ENCODE measurements at regions not wholly inside any gene's neighbourhood (a gene's known extent, or its start where the extent isn't known, plus 50 kb on each side); places are given as distances from the start of the nearest gene placed in this dataset.
"Not testable (repeated sequence)": the region's sequence is repeated elsewhere in the genome, so short reads cannot be mapped to it uniquely, and the experiment has no call there.

DNA sequence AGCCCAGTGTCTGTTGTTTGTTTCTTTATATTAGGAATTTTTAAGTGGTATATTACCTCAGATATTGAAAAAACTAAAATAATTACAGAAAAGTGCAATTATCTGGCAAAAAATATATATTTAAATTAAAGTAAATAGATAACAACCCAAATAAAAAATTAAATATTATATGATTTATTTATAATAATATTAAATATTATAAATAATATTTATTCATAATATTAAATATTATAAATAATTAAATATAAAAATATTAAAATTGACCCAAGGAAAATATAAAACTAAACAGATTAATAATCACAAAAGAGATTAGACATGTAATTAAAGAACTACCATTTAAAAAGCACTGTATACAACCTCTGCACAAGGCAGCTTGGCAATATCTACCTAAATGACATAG is 331.9 kb upstream of the POGK start:
- DNase-seq = no peak

DNA sequence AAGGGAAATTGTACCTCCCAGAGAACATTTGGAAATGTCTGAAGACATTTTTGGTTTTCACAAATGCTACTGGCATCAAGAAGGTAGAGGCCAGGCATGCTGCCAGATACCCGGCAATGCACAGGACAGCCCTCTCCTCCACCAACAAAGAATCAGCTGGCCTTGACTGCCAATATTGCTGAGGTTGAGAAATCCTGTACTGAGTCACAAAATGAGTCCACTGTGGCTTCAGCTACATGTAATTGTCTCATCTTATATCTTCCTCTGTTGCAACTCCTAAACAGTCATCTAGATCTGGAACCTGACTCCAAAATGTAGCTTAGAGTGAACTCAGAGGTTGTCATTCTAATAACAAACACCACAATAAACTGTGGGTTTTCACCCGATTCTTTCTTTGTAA is 327.5 kb upstream of the POGK start:
- no peak for DNase-seq

DNA sequence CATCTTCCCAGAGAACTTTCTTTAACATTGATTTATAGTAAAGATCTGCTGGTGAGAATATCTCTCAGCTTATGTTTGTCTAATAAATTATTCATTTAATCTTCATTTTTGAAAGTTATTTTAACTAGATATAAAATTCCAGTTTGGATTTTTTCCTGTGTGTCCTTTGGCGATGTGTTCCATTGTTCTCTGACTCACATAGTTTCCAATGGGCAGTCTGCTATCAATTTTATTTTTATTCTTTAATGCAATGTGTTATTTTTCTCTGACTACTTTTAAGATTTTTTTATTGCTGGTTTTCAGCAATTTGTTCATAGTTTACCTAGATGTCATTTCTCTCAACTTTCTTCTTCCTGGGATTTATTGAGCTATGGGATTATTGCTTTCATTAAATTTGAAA is 325.2 kb upstream of the POGK start:
- no peak for DNase-seq

DNA sequence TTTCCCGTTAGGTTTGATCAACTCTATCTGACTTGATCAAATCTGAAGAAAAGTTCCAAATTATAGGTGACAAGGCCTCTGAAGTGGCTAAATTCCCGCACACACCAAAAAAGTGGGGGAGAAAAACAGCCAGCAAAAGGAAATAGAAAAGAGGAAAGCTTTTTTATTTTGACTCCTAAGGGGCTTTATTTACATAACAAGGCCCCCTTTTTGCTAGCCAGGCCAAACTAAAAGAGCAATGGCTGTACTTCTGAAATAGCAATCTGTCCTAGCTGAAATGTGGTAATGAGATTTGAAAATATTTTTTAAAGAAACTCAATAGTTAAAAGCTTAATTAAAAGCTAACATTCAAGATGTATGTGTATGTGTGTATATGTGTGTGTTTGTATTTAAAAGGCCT is 311.5 kb upstream of the POGK start:
- DNase-seq = no peak

DNA sequence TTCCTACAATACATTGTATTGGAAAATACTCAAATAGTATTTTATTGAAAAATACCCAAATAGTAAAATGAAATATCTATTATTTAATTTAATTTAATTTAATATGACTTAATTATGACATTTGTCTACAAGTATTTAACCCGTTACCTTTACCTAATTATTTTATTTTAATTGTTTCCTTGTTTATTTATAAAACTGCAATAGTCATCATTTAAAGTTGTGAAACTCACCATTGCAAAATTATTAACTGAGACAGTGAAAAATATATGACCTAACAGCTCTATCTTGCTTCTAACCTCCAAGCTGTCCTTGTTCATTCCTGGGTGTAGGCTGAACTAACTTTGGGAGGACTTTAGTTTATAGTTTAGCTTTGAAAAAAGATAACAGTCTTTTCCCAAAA is 300.6 kb upstream of the POGK start:
- no peak for DNase-seq

DNA sequence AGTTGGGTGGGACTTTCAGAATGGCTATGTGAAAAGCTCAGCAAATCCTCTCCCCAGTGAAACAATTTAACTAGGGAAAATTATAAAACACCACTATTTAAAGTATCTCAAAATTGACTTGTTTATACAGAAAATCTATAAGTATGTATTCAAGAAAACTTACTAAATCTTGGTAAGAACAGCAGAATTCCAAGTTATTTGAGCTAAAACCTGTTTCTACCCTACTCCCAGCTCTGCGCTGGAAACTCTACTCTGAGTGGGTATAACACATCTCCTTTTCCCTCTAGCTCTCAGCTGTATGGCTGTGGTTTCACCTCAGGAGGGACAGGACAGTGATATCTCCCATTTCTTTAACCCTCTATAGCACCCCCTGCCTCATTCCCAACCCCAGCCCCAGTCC is 295.2 kb upstream of the POGK start:
- DNase-seq = no peak

DNA sequence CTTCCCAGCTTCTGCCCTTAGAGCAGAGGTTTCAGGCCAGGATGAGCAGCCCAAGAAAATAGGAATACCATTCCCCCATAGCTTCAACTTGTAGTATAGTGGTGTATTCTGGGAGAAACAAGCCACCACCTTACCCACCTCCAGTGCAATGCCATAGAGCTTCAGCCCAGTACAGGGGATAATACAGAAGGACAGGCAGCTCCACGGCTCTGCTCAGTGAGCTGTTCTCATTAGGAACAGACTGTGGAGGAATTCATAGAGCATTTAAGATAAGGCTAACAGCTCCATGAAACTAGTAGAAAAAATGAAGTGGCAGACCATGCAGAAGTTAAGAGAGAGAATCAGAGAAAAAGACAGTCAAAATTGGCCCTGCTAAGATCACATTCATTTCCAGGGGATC is 294.7 kb upstream of the POGK start:
- DNase-seq = no peak

DNA sequence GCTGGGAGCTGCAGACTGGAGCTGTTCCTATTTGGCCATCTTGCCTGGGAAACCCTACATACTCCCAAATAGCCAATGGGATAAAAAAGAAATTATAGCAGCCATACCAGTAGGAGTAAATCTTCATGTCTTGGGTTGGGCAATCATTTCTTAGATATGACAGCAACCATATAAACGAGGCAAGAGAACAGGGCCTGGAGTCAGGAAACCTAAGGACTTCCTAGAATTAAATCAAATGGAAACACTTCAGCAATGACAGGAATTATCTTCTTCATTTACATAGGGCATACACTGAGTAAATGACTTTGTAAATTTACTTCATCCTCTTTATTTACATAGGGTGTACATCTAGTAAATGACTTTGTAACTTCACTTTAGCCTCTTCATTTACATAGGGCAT is 286.6 kb upstream of the POGK start:
- no peak for DNase-seq

DNA sequence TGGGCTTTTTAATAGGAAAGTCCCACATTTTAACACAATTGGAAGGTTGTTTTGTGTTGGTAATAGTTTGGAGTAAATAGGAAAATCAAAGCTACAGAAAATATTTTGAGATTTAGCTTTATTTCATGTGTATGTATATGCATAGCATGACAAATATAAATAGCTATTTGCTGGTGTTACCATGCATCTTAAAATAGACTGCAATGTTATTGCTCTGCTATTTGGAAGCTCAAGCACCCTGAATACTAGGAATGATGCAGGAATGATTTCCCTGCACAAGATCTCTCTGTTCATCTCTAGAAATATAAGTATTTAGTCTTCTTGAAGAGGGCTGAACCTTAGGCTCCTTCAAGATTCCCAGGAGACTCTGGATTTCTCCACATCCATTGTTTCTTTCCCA is 268.3 kb upstream of the POGK start:
- DNase-seq = no peak

DNA sequence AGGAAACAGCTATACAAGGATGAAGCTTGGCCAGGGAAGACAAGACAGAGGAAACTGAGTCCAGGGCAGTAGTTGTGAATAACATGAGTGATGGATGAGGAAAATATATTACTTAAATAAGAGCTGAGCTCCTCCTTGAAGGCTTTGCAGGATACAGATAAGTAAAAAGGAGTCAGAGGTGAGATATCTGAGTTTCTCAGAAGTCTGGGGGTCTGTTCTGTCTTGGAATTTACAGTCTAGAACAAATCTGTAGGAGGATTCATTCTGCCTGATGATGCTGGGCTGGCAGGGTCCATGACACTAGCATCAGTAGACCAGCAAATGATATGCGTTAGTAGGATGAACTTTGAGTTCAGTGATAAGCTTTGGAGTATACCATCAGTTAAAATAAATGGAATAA is 266.1 kb upstream of the POGK start:
- DNase-seq = no peak

DNA sequence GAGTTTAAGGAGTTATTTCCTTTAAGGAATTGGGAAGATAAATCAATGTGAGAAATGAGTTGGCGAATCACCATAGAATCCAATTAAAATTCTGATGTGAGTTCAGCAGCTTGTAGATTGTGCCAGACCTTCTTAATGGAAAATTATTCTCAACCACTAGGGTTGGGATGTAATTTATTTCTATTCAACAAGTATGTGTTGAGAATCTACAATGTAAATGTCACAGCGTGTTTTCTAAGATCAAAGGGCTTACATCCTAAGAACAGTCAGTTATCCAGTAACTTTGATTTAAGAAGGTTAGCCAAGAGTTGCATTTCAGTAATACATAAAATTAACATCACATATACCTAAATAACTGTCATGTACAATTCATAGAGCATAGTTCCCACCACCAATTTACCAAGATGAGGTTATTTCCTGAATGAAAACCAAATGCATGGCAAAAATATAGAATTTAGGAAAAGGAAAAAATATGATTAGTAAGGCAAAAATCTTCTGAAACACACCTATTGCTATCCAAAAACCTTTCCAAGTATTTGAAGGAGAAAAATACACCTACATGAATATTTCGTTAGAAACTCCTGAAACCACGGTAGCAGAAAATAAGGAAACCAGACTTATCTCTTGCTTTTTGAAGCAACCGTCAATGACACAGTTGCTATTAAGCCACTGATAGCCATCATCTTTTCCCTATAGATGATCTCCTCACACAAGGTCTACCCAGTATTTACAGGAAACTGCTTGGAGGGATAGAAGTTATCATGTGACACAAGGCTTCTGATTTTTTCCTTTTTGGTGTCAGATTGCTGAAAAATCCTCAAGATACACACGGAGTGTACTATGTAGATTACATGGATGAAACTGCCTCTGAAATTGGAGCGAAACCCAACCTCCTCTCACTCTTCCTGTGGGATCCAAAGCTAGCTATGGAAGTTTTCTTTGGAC is 259.4 kb upstream of the POGK start:
- DNase-seq = no peak

DNA sequence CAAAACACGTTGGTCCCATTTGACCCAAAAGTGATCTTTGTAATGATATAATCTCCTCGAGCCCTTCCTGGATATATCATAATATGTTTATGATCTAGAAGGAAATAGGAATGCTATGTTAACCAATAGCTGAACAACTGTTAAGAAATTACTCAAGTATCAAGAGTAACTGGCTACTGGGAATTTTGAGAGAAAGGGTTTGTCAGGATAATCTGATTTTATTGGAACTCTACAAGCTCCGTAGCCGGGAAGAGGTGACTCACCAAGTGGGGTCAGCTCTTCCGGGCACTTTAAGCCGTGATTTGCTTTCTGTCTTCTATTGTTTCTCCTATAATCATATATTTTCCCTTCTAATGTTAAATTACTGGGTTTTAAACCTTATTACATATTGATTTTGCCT is 250.5 kb upstream of the POGK start:
- no peak for DNase-seq

DNA sequence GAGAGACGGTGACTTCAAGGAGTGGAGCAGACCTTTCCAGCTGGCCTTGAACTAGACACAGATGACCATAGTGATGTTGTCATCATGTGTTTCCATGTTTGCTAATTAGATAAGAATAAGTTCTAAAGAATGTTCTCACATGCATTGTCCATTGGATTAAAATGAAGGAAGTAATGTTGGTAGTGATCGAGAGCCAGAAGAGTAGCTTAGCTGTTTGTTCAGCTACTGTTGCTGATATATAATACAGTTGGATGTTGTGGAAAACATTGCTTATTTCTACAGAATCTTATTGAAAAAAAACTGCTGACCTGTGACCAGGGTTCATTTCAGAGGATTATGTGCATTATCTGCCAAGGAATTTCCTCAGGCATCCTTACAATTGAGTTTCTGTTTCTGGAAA is 249.1 kb upstream of the POGK start:
- DNase-seq = no peak

DNA sequence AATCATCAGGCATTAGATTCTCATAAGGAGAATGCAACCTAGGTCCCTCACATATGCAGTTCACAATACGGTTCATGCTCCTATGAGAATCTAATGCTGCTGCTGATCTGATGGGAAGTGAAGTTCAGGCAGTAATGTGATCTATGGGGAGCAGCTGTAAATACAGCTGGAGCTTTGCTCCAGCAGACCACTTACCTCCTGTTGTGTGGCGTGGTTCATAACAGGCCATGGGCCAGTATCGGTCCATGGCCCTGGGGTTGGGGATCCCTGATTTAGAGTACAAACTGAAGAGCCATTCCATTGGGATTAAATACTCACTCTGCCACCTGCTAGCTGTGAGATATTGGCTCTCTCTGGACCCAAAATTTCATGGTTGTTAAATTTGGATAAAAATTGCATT is 244.6 kb upstream of the POGK start:
- DNase-seq = no peak

DNA sequence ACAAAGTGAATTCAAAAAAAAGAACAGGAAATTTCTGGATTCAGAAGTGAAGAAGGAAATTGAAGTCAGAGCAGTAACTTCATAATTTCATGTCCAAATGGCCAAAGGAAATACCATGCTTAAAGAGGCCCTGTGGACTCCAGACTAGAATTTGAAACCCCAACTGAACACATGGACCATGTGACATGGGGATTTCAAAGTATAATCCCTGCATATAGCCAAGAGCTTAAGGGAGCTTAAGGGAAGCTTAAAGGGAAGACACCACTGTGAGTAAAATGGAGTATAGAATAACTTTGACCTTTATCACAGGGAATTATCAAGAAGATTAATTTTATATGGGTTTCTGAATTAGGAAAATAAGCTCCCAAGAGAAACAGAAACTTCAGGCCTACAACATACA is 241.8 kb upstream of the POGK start:
- no peak for DNase-seq

DNA sequence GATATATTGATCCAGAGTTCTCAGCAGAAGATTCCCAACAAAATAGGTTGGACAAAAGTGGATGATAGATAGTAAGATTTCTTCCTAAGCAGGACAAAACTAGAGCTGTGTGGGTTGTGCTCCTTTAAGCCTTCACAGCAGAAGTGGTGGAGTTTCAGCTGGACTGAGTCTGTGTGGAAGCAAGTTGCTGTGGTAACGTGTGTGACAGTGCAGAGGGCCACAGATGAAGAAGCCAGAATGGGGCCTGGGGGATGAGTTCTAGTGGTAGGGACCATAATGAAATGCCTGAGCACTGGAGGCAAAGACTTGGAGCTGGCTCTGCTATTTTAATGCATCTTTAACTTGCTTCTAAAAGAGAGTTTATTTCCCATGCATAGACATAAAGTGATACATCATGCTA is 238.7 kb upstream of the POGK start:
- DNase-seq = no peak

DNA sequence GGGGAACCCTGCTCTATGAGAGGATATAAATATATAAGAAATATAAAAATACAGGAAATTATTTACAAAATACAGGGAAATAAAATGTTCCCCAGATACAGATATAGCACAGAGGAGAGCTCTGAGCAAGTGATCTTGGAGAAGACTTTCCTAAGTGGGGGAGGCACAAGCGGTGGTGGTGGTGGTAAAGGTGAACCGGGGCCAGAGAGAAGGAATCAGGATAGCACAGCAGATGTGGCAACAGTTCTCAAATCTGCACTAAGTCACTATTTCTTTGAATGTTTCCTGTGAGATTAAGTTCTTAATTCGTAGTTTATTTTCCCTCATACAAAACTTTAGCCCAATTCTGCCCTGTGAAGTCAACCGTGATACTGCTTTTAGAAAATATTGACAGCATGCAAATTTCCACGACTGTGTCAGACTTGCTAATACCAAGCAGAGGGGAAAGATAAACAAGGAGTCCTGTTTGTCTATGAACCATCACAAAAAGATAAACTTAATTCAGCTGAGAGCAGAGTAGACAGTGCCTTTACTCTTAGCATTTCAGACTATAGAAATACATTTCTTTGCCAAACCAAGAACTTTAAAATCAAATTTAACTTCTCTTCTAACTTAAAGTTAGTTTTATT is 237.5 kb upstream of the POGK start:
- no peak for DNase-seq

DNA sequence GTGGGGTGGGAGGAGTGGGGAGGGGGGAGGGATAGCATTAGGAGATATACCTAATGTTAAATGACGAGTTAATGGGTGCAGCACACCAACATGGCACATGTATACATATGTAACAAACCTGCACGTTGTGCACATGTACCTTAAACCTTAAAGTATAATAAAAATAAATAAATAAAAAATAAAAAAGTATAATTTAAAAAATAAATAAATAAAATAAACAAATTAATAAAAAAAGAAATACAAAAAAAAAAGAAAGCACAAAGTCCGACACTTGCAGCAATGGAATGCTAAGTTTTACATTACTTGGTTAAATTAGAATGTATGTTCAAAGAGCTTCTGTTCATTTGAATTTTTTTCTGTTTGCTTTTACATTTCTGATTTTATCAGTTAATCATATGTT is 236.5 kb upstream of the POGK start:
- not testable (repeated sequence) for DNase-seq

DNA sequence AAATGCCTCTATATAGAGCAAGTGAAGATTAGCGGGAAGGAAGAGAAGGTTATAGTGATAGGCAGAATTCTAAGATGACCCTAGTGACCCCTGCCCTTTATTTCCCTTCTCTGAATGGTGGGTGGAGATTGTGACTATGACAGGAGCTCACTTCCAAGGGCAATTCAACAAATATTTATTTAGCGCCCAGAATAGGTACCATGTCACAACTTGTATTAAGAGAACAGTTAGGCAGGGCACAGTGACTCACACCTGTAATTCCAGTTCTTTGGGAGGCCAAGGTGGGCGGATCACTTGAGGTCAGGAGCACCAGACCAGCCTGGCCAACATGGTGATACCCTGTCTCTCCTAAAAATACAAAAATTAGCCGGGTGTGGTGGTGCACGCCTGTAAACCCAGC is 236.0 kb upstream of the POGK start:
- no peak for DNase-seq

DNA sequence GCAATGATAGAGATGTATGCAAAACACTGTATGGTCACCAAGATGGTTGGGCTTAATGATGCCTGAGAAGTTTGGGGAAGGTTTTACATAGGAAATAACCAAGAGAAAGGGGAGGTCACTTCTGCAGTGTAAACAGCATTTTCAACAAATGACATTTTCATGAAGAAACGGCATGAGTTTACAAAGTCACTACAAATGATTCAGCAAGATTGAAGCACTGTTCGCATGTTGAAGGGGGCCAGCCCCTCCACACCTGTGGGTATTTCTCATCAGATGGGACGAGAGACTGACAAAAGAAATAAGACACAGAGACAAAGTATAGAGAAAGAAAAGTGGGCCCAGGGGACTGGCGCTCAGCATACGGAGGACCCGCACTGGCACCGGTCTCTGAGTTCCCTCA is 234.1 kb upstream of the POGK start:
- DNase-seq = no peak

DNA sequence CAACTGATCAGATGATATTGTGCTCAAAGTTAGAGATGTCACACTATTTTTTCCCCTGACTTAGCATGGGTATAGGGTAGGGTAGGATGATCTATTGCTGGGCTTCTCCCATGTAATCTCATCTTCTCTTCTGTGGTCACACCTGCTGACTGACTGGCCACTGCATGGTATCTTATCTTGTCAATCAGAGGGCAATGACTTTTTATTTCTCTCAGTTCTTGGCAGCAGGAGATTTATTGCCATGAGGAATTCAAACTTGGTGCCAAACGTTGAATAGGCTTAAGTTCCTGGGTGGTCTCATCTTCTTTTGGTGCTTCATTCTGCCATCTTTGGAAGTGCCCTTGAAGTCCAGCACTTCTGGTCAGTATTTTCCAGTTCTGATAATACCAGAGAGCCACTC is 226.4 kb upstream of the POGK start:
- DNase-seq = no peak

DNA sequence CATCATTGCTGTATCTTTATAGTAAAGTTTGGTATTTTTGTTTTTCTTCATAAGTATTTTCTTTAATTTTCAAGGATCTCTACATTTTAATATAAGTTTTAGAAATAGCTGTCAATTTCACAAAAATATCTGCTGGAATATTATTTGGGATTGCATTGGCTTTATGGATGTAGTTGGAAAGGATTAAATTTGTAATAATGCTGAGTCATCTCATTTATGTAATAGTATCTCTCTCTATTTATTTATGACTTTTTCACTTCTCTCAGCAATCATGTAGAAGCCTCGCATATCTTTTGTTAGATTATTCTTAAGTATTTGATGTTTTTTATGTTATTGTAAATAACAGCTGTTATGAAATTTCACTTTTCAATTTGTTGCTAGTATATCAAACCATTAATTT is 223.1 kb upstream of the POGK start:
- no peak for DNase-seq

DNA sequence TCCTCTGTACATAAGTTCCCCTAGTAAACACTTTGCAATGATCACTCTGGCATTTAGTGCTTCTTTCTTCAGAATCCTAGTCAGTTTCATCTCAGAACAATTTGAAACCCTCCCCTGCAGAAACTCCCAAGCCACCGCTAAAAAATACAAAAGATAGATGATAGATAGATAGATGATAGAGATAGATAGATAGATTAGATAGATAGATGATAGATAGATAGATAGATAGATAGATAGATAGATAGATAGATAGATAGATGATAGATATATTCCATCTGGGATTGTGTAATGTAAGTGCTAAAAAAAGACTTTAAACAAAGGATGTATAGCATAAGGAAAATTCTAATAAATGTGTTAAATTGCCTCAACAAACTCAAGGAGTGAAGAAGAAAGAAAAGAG is 212.6 kb upstream of the POGK start:
- no peak for DNase-seq

DNA sequence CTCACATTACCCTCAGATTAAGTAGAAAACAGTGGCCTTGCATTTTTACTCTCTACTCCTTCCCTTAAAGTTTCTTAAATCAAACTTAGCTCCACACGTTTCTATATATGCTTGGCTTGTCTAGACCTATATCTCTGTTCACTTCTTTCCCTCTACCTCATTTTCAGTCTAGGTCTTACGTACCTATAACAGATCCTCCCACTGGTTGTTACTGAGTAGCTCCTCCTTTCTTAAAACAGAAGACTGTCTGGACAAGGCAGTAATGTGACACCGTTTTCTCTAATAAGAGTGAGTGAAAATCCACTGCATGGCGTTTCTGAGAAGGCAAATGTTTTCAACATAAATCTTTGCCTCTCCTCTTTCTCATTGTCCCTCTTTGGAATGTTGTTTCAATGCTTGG is 211.7 kb upstream of the POGK start:
- DNase-seq = no peak

DNA sequence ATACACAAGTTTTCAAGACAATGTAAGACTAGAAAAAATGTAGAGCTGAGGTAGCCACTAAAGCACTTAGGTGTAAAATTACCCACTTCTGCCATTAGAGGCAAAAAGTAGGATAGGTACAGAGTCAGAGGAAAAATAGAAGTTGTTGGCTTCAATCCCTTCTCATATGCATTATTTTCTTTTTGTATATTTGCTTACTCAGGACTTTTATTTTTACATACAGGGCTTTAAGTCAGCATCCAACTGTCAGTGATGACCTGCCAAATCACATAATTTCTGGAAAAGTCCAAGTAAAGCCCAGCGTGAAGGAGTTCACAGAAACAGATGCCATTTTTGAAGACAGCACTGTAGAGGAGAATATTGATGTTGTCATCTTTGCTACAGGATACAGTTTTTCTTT is 211.0 kb upstream of the POGK start:
- DNase-seq = no peak
